CD8-positive, alpha-beta memory T cell (primary cell): ENCODE measurements at regions not wholly inside any gene's neighbourhood (a gene's known extent, or its start where the extent isn't known, plus 50 kb on each side); places are given as distances from the start of the nearest gene placed in this dataset.
"Not testable (repeated sequence)": the region's sequence is repeated elsewhere in the genome, so short reads cannot be mapped to it uniquely, and the experiment has no call there.

Experiments used
- CTCF ChIA-PET: fragments of 350-600 bp; sonication (Branson Sonifier 250); formaldehyde crosslinking; loops from one replicate; lab custom pipeline; 2021; ENCODE audit warnings: antibody characterized with exemption; lab: Charles Lee
- POLR2A ChIA-PET: fragments of 350-600 bp; sonication (Branson Sonifier 250); formaldehyde crosslinking; loops from one replicate; lab custom pipeline; 2021; ENCODE audit warnings: antibody characterized with exemption; lab: Charles Lee
- DNase-seq, 5 donors: peaks; one replicate each; pipeline versions ENCODE4 v3.0.0 to v3.0.0-alpha.2; 2020 to 2022; ENCODE audit warnings: mixed read lengths in 1 of 5
- H3K27ac ChIP-seq: one replicate; pipeline ENCODE4 v1.7.0; 2013; ENCODE audit warnings: low read depth, mild to moderate bottlenecking, low read length, moderate library complexity
- H3K27me3 ChIP-seq: 2 replicates; pipeline ENCODE4 v1.7.0; 2013; ENCODE audit warnings: low read length, mild to moderate bottlenecking; ENCODE audit not compliant: insufficient read depth, poor library complexity, severe bottlenecking
- H3K36me3 ChIP-seq: 2 replicates; pipeline ENCODE4 v1.7.0; 2013; ENCODE audit warnings: mild to moderate bottlenecking, low read length, moderate library complexity; ENCODE audit not compliant: insufficient read depth
- H3K4me1 ChIP-seq: 2 replicates; pipeline ENCODE4 v1.7.0; 2013; ENCODE audit warnings: mild to moderate bottlenecking, low read length, moderate library complexity; ENCODE audit not compliant: insufficient read depth
- H3K4me3 ChIP-seq: 2 replicates; pipeline ENCODE4 v1.7.0; 2013; ENCODE audit warnings: mild to moderate bottlenecking, low read length
- H3K9me3 ChIP-seq: 2 replicates; pipeline ENCODE4 v1.7.0; 2013; ENCODE audit warnings: mild to moderate bottlenecking, low read length
- H3K27ac Mint-ChIP-seq, 8 donors: one replicate each; pipeline ENCODE4 v1.8.0; 2020 to 2021; ENCODE audit warnings: mixed read lengths in 8 of 8, mild to moderate bottlenecking in 6 of 8, inconsistent platforms in 3 of 8, moderate library complexity in 3 of 8
- H3K27me3 Mint-ChIP-seq, 2 donors: one replicate each; pipeline ENCODE4 v1.8.0; 2020 to 2021; ENCODE audit warnings: mixed read lengths in 2 of 2, mild to moderate bottlenecking in 1 of 2, moderate library complexity in 1 of 2
- H3K36me3 Mint-ChIP-seq, 3 donors: one replicate each; pipeline ENCODE4 v1.8.0; 2020 to 2021; ENCODE audit warnings: mixed read lengths in 3 of 3, inconsistent platforms in 1 of 3, mild to moderate bottlenecking in 1 of 3
- H3K4me1 Mint-ChIP-seq, 3 donors: one replicate each; pipeline ENCODE4 v1.8.0; 2020 to 2021; ENCODE audit warnings: mixed read lengths in 3 of 3, inconsistent platforms in 1 of 3, mild to moderate bottlenecking in 1 of 3
- H3K4me3 Mint-ChIP-seq, 7 donors: one replicate each; pipeline ENCODE4 v1.8.0; 2020 to 2021; ENCODE audit warnings: mixed read lengths in 7 of 7, mild to moderate bottlenecking in 6 of 7, moderate library complexity in 4 of 7, inconsistent platforms in 2 of 7
- H3K9me3 Mint-ChIP-seq, 5 donors: one replicate each; pipeline ENCODE4 v1.8.0; 2020 to 2022; ENCODE audit warnings: mixed read lengths in 5 of 5, mild to moderate bottlenecking in 3 of 5, moderate library complexity in 2 of 5, inconsistent platforms in 1 of 5

DNA sequence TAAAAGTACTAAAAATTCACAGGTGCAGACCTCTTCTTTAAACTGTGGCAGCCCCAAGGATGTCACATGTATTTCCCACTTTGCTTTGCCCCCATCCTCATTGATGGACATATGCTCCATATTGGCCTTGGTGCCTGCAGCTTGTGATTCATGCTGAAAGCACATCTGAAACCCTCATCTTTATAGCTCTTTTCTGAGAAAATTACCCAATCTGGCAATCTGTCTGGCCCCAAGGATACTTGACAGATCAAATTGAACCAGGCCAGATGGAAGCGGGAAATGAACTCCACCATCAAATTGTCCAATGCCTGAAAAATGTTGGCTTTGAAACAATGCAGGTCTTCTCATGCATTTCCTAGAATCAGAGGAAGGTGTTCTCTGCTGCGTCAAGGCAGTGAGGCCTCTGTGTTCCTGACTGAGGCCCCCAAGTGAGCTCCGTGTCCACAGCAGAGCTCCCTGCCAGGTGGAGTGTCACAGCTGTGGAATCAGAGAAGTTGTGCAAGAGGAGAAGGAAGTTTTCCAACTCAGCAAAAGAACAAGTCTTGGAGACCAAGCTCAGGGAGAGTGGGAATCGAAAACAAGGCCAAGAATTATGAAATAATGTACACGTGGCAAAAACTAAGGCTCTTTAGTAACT lies 323.7 kb downstream of the PLPP3 start:
- H3K36me3 Mint-ChIP-seq = no peaks in the 10 kb centered on the region
- no peaks in the 10 kb centered on the region for H3K9me3 Mint-ChIP-seq
- DNase-seq = no peak
- Histone ChIP-seq H3K27me3 (no peaks in the 10 kb centered on the region), H3K36me3 (no peaks in the 10 kb centered on the region), H3K4me1 (no peaks in the 10 kb centered on the region), H3K4me3 (no peak overlapping the region), H3K27ac (no peak overlapping the region), H3K9me3 (no peaks in the 10 kb centered on the region)
- ChIA-PET POLR2A (no interaction called here), CTCF (no interaction called here)
- H3K27ac Mint-ChIP-seq = no peak overlapping the region
- H3K4me1 Mint-ChIP-seq = no peaks in the 10 kb centered on the region
- no peaks in the 10 kb centered on the region for H3K27me3 Mint-ChIP-seq
- no peak overlapping the region for H3K4me3 Mint-ChIP-seq

DNA sequence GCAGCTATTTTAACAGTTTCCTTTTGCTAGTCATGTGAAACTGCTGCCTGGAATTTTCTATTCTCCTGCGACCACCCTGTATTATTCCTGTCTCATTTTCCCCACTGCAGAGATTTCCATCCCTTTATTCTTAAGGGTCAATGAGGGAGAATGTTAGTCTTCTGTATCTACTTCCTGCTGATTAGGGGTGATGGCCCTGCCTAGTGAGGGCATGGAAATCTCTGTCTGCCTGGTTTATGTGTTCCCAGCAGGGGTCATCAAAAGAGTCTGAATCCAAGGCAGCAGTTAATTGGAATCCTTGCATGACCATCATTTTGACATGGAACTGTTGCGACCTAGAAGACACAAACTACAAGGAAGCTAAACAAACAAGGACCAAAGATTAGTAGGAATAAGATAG lies 325.2 kb downstream of the PLPP3 start:
- no peak overlapping the region for H3K27ac Mint-ChIP-seq
- DNase-seq = no peak
- Histone ChIP-seq H3K4me3 (no peak overlapping the region), H3K27me3 (no peaks in the 10 kb centered on the region), H3K27ac (no peak overlapping the region), H3K4me1 (no peaks in the 10 kb centered on the region), H3K9me3 (no peaks in the 10 kb centered on the region), H3K36me3 (no peaks in the 10 kb centered on the region)
- CTCF ChIA-PET = no interaction called here
- no peaks in the 10 kb centered on the region for H3K4me1 Mint-ChIP-seq
- POLR2A ChIA-PET = no interaction called here
- H3K27me3 Mint-ChIP-seq = no peaks in the 10 kb centered on the region
- no peak overlapping the region for H3K4me3 Mint-ChIP-seq
- H3K9me3 Mint-ChIP-seq = no peaks in the 10 kb centered on the region
- no peaks in the 10 kb centered on the region for H3K36me3 Mint-ChIP-seq

DNA sequence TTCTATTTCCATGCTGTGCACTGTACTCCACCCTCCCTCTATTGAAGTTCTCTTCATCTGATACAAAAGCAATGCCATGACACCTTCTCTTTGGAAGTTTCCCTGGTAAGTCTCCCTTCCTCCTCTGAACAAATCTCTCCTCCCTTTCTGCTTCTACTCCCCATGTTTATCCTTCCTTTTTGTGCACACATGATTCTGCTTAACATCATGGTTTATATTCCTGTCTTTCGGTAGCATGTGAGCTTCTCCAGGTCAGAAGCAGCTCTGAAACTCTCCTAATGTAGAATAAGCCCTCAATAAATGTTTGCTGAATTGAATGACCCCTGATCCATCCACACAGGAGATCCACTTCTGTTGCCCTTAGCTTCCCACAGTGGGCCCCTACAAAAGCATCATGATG lies 328.6 kb downstream of the PLPP3 start:
- no peaks in the 10 kb centered on the region for H3K27me3 Mint-ChIP-seq
- Histone ChIP-seq H3K9me3 (no peaks in the 10 kb centered on the region), H3K4me3 (no peak overlapping the region), H3K36me3 (no peaks in the 10 kb centered on the region), H3K4me1 (no peaks in the 10 kb centered on the region), H3K27me3 (no peaks in the 10 kb centered on the region), H3K27ac (no peak overlapping the region)
- ChIA-PET POLR2A (no interaction called here), CTCF (no interaction called here)
- H3K27ac Mint-ChIP-seq = no peak overlapping the region
- no peaks in the 10 kb centered on the region for H3K4me1 Mint-ChIP-seq
- no peaks in the 10 kb centered on the region for H3K36me3 Mint-ChIP-seq
- H3K9me3 Mint-ChIP-seq = no peaks in the 10 kb centered on the region
- no peak overlapping the region for H3K4me3 Mint-ChIP-seq
- no peak for DNase-seq

DNA sequence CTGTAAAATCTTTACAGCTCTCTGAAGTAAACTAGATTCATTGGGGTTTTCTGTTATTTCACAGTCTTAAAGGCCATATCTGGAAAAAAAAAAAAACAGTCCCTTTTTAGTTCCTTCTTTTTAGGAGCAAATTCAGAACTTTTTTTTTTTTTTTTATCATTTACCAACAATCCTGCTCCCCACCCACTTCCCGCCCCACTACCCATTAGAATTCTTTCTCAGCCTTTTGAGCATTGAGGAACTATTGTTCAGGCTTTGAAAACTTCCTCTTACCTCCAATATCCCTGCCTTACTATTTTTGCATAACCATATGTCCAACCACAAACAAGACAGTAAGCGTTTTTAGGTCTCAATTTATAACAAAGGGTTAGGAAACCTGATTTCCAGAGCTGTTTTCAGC lies 330.1 kb downstream of the PLPP3 start:
- CTCF ChIA-PET = no interaction called here
- Mint-ChIP-seq H3K9me3 (no peaks in the 10 kb centered on the region), H3K27me3 (no peaks in the 10 kb centered on the region), H3K27ac (no peak overlapping the region), H3K4me3 (no peak overlapping the region), H3K36me3 (no peaks in the 10 kb centered on the region), H3K4me1 (no peaks in the 10 kb centered on the region)
- POLR2A ChIA-PET = no interaction called here
- Histone ChIP-seq H3K36me3 (no peaks in the 10 kb centered on the region), H3K27me3 (no peaks in the 10 kb centered on the region), H3K27ac (no peak overlapping the region), H3K9me3 (no peaks in the 10 kb centered on the region), H3K4me3 (no peak overlapping the region), H3K4me1 (no peaks in the 10 kb centered on the region)
- DNase-seq = no peak

DNA sequence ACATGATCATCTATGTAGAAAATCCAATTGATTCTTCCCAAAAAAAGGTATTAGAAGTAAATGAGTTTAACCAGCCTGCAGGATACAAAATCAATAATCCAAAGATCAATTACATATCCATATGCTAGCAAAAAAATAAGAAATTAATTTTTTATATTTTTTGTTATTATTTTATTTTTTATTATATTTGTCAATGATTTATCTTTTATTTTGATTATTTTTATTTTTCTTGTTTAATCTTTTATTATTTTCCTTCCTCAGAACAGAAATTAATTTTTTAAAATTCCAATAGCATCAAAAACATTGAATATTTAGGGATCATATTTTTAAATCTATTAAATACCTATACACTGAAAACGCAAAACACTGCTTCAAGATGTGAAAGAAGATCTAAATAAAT lies 331.2 kb downstream of the PLPP3 start:
- H3K27me3 Mint-ChIP-seq = no peaks in the 10 kb centered on the region
- Histone ChIP-seq H3K4me1 (no peaks in the 10 kb centered on the region), H3K27me3 (no peaks in the 10 kb centered on the region), H3K4me3 (no peak overlapping the region), H3K36me3 (no peaks in the 10 kb centered on the region), H3K9me3 (no peaks in the 10 kb centered on the region), H3K27ac (no peak overlapping the region)
- POLR2A ChIA-PET = no interaction called here
- no peaks in the 10 kb centered on the region for H3K4me1 Mint-ChIP-seq
- no peaks in the 10 kb centered on the region for H3K36me3 Mint-ChIP-seq
- no peak overlapping the region for H3K4me3 Mint-ChIP-seq
- H3K27ac Mint-ChIP-seq = no peak overlapping the region
- CTCF ChIA-PET = no interaction called here
- DNase-seq = no peak
- peaks cover 0 to 4% (median 0%) of the 10 kb centered on the region in 5 donors for H3K9me3 Mint-ChIP-seq

DNA sequence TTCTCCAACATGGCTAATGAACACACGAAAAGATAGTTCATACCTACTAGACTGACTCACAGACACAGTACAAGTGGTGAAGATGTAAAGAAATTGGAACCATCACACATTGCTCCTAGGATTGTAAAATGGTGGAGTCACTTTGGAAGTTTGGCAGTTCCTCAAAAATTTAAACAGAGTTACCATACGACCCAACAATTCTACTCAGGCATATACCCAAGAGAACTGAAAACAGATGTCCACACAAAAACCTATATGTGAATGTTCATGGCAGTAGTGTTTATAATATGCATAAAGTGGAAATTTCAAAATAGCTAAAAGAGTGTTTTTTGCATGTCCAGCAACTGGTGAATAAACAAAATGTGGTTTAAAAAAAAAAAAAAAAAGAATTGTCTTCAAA lies 332.6 kb downstream of the PLPP3 start:
- H3K9me3 Mint-ChIP-seq, H3K4me3 ChIP-seq, H3K4me1 Mint-ChIP-seq, H3K27me3 Mint-ChIP-seq, CTCF ChIA-PET, H3K27ac Mint-ChIP-seq, H3K27ac ChIP-seq, H3K4me1 ChIP-seq, DNase-seq, H3K9me3 ChIP-seq, H3K27me3 ChIP-seq, H3K36me3 Mint-ChIP-seq, H3K4me3 Mint-ChIP-seq, POLR2A ChIA-PET, H3K36me3 ChIP-seq: not testable (repeated sequence)

DNA sequence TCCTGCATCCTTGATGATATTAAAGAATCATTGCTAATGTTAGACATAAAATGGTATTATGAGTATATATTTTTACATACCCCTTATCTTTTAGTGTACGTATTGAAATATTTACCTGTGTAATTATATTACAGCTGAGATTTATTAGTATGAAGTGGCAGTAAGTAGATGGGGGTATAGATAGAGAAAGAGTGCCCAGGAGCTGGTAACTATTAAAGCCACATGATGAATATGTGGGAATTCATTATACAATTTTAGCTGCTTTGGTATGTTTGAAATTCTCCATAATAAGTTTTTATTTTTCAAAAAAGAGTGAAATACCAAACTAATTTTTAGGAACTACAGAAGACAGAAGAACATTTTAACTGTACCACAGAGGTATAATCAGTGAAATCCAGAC lies 339.0 kb downstream of the PLPP3 start:
- no peak overlapping the region for H3K4me3 Mint-ChIP-seq
- no peak overlapping the region for H3K27ac Mint-ChIP-seq
- Histone ChIP-seq H3K36me3 (no peaks in the 10 kb centered on the region), H3K27ac (no peak overlapping the region), H3K9me3 (no peaks in the 10 kb centered on the region), H3K27me3 (no peaks in the 10 kb centered on the region), H3K4me3 (no peak overlapping the region), H3K4me1 (no peaks in the 10 kb centered on the region)
- no peaks in the 10 kb centered on the region for H3K27me3 Mint-ChIP-seq
- no peaks in the 10 kb centered on the region for H3K36me3 Mint-ChIP-seq
- no peak for DNase-seq
- H3K9me3 Mint-ChIP-seq = peaks cover 0 to 7% (median 7%) of the 10 kb centered on the region in 5 donors
- ChIA-PET CTCF (no interaction called here), POLR2A (no interaction called here)
- no peaks in the 10 kb centered on the region for H3K4me1 Mint-ChIP-seq

DNA sequence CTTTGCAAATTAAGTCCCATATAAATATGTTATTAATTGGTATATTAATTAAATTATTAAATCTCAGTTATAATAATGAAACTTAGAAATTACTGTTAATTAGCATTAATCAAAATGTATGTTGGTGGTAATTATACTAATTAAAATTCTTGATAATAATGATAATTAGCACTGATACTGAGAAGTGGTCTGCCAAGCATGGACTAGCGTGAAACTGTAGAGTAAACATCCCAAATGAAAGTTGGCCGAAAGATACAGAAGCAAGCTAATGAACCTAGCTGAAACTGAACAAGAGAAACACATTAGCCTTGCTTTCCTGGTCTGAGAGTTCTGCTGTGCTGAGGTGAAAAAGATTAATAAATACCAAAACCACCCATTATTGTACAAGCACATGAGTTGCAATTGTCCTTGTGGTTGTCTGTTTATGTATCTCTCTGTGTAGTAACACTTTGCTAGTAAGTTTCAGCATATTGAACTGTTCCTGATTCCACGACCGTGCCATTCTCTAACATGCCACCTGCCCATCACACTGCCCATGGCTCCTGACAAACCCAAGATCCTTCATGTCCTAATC lies 341.8 kb downstream of the PLPP3 start:
- Histone ChIP-seq H3K4me1 (no peaks in the 10 kb centered on the region), H3K9me3 (no peaks in the 10 kb centered on the region), H3K4me3 (no peak overlapping the region), H3K36me3 (no peaks in the 10 kb centered on the region), H3K27me3 (no peaks in the 10 kb centered on the region), H3K27ac (no peak overlapping the region)
- Mint-ChIP-seq H3K27ac (no peak overlapping the region), H3K9me3 (peaks cover 0 to 8% (median 5%) of the 10 kb centered on the region in 5 donors), H3K4me3 (no peak overlapping the region), H3K36me3 (no peaks in the 10 kb centered on the region), H3K27me3 (no peaks in the 10 kb centered on the region), H3K4me1 (no peaks in the 10 kb centered on the region)
- no peak for DNase-seq
- POLR2A ChIA-PET = no interaction called here
- CTCF ChIA-PET = no interaction called here
